ENCODE measurements at regions not wholly inside any gene's neighbourhood (a gene's known extent, or its start where the extent isn't known, plus 50 kb on each side); places are given as distances from the start of the nearest gene placed in this dataset.

DNA sequence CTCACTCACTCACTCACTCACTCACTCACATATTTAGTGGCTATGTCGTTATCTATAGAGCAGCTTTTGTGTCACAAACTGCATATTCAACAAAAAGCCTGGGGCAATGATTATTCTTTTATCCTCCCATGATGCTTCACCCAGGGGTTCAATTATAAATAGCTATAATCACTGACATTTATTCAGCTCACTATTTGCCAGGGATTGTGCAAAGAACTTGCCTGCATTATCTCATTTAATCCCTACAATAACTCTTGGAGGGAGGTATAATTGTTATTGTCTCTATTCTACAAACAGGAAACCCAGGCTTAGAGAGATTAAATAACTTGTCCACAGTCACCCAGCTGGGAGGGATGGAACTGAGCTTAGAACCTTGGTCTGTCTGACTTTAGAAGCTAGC, 298.0 kb upstream of the MSX2 start:
- no peaks in the 10 kb centered on the region for H4K20me1 ChIP-seq (ENCODE audit: insufficient read depth, low read length, poor library complexity, severe bottlenecking)
- H3K9me2 ChIP-seq (replicated peaks; ENCODE audit: low read depth, low read length) = no peaks in the 10 kb centered on the region
- H3K4me2 ChIP-seq (ENCODE audit: low read depth, low read length, poor library complexity, severe bottlenecking) = no peak overlapping the region
- no peak overlapping the region for H3K9ac ChIP-seq (ENCODE audit: low read depth, low read length, poor library complexity, severe bottlenecking)
- H3K4me1 ChIP-seq (ENCODE audit: insufficient read depth, low read length, poor library complexity, severe bottlenecking) = peaks cover 60% of the 10 kb centered on the region
- no peaks in the 10 kb centered on the region for H3K79me2 ChIP-seq (ENCODE audit: insufficient read depth, low read length)
- H3K36me3 ChIP-seq (ENCODE audit: insufficient read depth, low read length) = no peaks in the 10 kb centered on the region
- H3F3A ChIP-seq (ENCODE audit: low read depth) = no peaks in the 10 kb centered on the region
- H2AFZ ChIP-seq (ENCODE audit: low read length) = no peak overlapping the region
- no peaks in the 10 kb centered on the region for H3K9me3 ChIP-seq (ENCODE audit: insufficient read depth, low read depth, low read length)
- TF ChIP-seq, protein P1, sequence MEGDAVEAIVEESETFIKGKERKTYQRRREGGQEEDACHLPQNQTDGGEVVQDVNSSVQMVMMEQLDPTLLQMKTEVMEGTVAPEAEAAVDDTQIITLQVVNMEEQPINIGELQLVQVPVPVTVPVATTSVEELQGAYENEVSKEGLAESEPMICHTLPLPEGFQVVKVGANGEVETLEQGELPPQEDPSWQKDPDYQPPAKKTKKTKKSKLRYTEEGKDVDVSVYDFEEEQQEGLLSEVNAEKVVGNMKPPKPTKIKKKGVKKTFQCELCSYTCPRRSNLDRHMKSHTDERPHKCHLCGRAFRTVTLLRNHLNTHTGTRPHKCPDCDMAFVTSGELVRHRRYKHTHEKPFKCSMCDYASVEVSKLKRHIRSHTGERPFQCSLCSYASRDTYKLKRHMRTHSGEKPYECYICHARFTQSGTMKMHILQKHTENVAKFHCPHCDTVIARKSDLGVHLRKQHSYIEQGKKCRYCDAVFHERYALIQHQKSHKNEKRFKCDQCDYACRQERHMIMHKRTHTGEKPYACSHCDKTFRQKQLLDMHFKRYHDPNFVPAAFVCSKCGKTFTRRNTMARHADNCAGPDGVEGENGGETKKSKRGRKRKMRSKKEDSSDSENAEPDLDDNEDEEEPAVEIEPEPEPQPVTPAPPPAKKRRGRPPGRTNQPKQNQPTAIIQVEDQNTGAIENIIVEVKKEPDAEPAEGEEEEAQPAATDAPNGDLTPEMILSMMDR (conservative IDR thresholded peaks at IDR 0.05; ENCODE audit: low read length) = no peak
- TF ChIP-seq EZH2phosphoT487 (IDR thresholded peaks at IDR 0.05; ENCODE audit: borderline replicate concordance) = no peak
- no peaks in the 10 kb centered on the region for H3K27me3 ChIP-seq (ENCODE audit: insufficient read depth, low read length, poor library complexity, severe bottlenecking)
- H3K4me3 ChIP-seq (ENCODE audit: low read length, poor library complexity, severe bottlenecking) = no peak overlapping the region

DNA sequence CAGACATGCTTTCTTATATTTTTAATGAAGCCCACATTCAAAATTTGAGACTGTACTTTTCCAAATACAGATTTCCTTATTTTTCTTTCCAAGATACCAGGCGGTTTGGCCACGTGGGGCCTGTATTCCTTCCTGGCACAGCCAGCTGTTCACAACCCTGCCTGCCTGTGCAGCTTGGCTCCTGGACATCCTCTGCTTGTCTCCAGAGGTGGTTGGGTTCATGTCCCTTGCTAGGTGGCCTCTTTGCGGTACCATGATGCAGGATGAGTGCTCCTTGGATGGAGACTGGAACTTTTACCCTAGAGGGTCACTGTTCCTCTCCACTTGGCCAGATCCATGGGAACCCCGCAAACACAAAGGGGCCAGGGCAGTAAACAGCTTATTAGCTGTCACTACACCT, 297.5 kb upstream of the MSX2 start:
- Histone ChIP-seq H3K4me1 (ENCODE audit: insufficient read depth, low read length, poor library complexity, severe bottlenecking) (peaks cover 65% of the 10 kb centered on the region), H3K79me2 (ENCODE audit: insufficient read depth, low read length) (no peaks in the 10 kb centered on the region), H3F3A (ENCODE audit: low read depth) (no peaks in the 10 kb centered on the region), H2AFZ (ENCODE audit: low read length) (no peak overlapping the region), H3K9me3 (ENCODE audit: insufficient read depth, low read depth, low read length) (no peaks in the 10 kb centered on the region), H3K27me3 (ENCODE audit: insufficient read depth, low read length, poor library complexity, severe bottlenecking) (no peaks in the 10 kb centered on the region), H3K9ac (ENCODE audit: low read depth, low read length, poor library complexity, severe bottlenecking) (no peak overlapping the region), H4K20me1 (ENCODE audit: insufficient read depth, low read length, poor library complexity, severe bottlenecking) (no peaks in the 10 kb centered on the region), H3K4me3 (ENCODE audit: low read length, poor library complexity, severe bottlenecking) (no peak overlapping the region), H3K36me3 (ENCODE audit: insufficient read depth, low read length) (no peaks in the 10 kb centered on the region), H3K4me2 (ENCODE audit: low read depth, low read length, poor library complexity, severe bottlenecking) (no peak overlapping the region), H3K9me2 (replicated peaks; ENCODE audit: low read depth, low read length) (no peaks in the 10 kb centered on the region)
- no peak for TF ChIP-seq EZH2phosphoT487 (IDR thresholded peaks at IDR 0.05; ENCODE audit: borderline replicate concordance)
- TF ChIP-seq, protein P1 (conservative IDR thresholded peaks at IDR 0.05; ENCODE audit: low read length) = no peak

DNA sequence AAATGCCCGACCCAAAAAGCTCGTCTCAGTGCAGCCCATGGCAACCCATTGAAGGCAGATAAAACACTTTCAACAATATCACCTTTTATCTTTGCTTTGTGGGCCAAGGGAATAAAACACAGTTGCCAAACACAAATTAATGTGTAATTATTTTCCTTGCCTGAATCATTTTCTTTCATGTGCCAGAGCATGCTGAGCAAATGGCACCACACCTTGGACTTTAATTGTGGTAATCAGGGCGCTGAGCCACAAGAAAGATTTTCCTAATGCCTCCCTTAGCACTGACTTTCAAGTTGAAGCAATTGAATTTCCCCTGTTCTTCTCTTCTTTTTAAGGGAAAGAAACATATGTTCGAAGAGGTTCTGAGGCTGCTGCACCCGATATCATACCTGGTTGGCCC, 297.1 kb upstream of the MSX2 start:
- Histone ChIP-seq H3K27me3 (ENCODE audit: insufficient read depth, low read length, poor library complexity, severe bottlenecking) (no peaks in the 10 kb centered on the region), H3F3A (ENCODE audit: low read depth) (no peaks in the 10 kb centered on the region), H3K36me3 (ENCODE audit: insufficient read depth, low read length) (no peaks in the 10 kb centered on the region), H3K4me2 (ENCODE audit: low read depth, low read length, poor library complexity, severe bottlenecking) (no peak overlapping the region), H3K4me3 (ENCODE audit: low read length, poor library complexity, severe bottlenecking) (no peak overlapping the region), H3K9me3 (ENCODE audit: insufficient read depth, low read depth, low read length) (no peaks in the 10 kb centered on the region), H3K79me2 (ENCODE audit: insufficient read depth, low read length) (no peaks in the 10 kb centered on the region), H3K9me2 (replicated peaks; ENCODE audit: low read depth, low read length) (no peaks in the 10 kb centered on the region), H2AFZ (ENCODE audit: low read length) (no peak overlapping the region), H4K20me1 (ENCODE audit: insufficient read depth, low read length, poor library complexity, severe bottlenecking) (no peaks in the 10 kb centered on the region), H3K4me1 (ENCODE audit: insufficient read depth, low read length, poor library complexity, severe bottlenecking) (peaks cover 66% of the 10 kb centered on the region), H3K9ac (ENCODE audit: low read depth, low read length, poor library complexity, severe bottlenecking) (no peak overlapping the region)
- TF ChIP-seq, protein P1 (conservative IDR thresholded peaks at IDR 0.05; ENCODE audit: low read length) = no peak
- no peak for TF ChIP-seq EZH2phosphoT487 (IDR thresholded peaks at IDR 0.05; ENCODE audit: borderline replicate concordance)

Data from Loucy (cell line).